DND-41 (cell line): ENCODE measurements at regions not wholly inside any gene's neighbourhood (a gene's known extent, or its start where the extent isn't known, plus 50 kb on each side); places are given as distances from the start of the nearest gene placed in this dataset.

Experiments
- CTCF ChIP-seq: IDR thresholded peaks from 2 replicates; pipeline ENCODE4 v1.5.1; 2012; ENCODE audit warnings: borderline replicate concordance, low read length, moderate library complexity, mild to moderate bottlenecking; ENCODE audit not compliant: poor library complexity, severe bottlenecking; ENCODE audit errors: extremely low read depth
- EZH2 ChIP-seq: IDR thresholded peaks from 3 replicates; pipeline ENCODE4 v1.6.1; 2012; ENCODE audit warnings: borderline replicate concordance, low read depth, mild to moderate bottlenecking, moderate library complexity, low read length, inconsistent platforms; ENCODE audit not compliant: severe bottlenecking

- TF ChIP-seq CTCF: no peak
- TF ChIP-seq EZH2: no peak
Observed at GRCh38 chr10:14453593-14453992, 122.9 kb upstream of the FRMD4A start.
